GM06990 (cell line): ENCODE measurements at regions not wholly inside any gene's neighbourhood (a gene's known extent, or its start where the extent isn't known, plus 50 kb on each side); places are given as distances from the start of the nearest gene placed in this dataset.
"Not testable (repeated sequence)": the region's sequence is repeated elsewhere in the genome, so short reads cannot be mapped to it uniquely, and the experiment has no call there.

Source experiments
- DNase-seq: peaks from one replicate; pipeline ENCODE4 v3.0.0-alpha.2; 2011; ENCODE audit not compliant: insufficient read length; ENCODE audit errors: extremely low read depth
- H3K27me3 ChIP-seq: replicated peaks from 2 replicates; pipeline ENCODE4 v1.6.0; 2011; ENCODE audit warnings: low read length; ENCODE audit not compliant: control insufficient read depth, insufficient read depth
- H3K36me3 ChIP-seq: 2 replicates; pipeline ENCODE4 v1.5.1; 2011; ENCODE audit warnings: low read length; ENCODE audit not compliant: control insufficient read depth, insufficient read depth
- H3K4me3 ChIP-seq: replicated peaks from 2 replicates; pipeline ENCODE4 v1.5.1; 2011; ENCODE audit warnings: low read depth, mild to moderate bottlenecking, control low read depth, low read length
- CTCF ChIP-seq: IDR thresholded peaks from 2 replicates; pipeline ENCODE4 v1.5.1; 2011; ENCODE audit warnings: low read length, control low read depth, mild to moderate bottlenecking, inconsistent platforms; ENCODE audit not compliant: insufficient read depth, poor library complexity, severe bottlenecking

GRCh38 chr4:82301390-82301789, 72.4 kb downstream of the HNRNPD start:
- not testable (repeated sequence) for DNase-seq, H3K36me3 ChIP-seq, H3K27me3 ChIP-seq, H3K4me3 ChIP-seq

- peak; percentile 69 for DNase-seq
- H3K36me3 ChIP-seq: no peaks in the 10 kb centered on the region
- H3K4me3 ChIP-seq: no peak overlapping the region
- H3K27me3 ChIP-seq: no peaks in the 10 kb centered on the region
- no peak for TF ChIP-seq CTCF
These were observed 80.5 kb downstream of the HNRNPD start for GRCh38 chr4:82293304-82293703.

GRCh38 chr4:82287720-82288119, 86.1 kb downstream of the HNRNPD start:
- Histone ChIP-seq H3K4me3 (no peak overlapping the region), H3K36me3 (no peaks in the 10 kb centered on the region), H3K27me3 (no peaks in the 10 kb centered on the region; the same call in 1 of the 2 replicates)
- DNase-seq: no peak
- TF ChIP-seq CTCF: no peak

GRCh38 chr4:82284858-82285805, 88.7 kb downstream of the HNRNPD start:
- DNase-seq: peak; percentile 97
- TF ChIP-seq CTCF: peak; percentile 88
- H3K27me3 ChIP-seq: no peaks in the 10 kb centered on the region; the same call in 1 of the 2 replicates
- H3K4me3 ChIP-seq: peak overlapping the region; percentile 58
- H3K36me3 ChIP-seq: no peaks in the 10 kb centered on the region

- TF ChIP-seq CTCF: no peak
- peak overlapping the region; percentile 4; the same call in 1 of the 2 replicates for H3K4me3 ChIP-seq
- no peak for DNase-seq
- H3K27me3 ChIP-seq: no peaks in the 10 kb centered on the region; the same call in 1 of the 2 replicates
- no peaks in the 10 kb centered on the region for H3K36me3 ChIP-seq
These were observed 89.3 kb downstream of the HNRNPD start for GRCh38 chr4:82284475-82284857.

- DNase-seq: no peak
- H3K36me3 ChIP-seq: no peaks in the 10 kb centered on the region
- TF ChIP-seq CTCF: no peak
- no peak overlapping the region for H3K4me3 ChIP-seq
- no peaks in the 10 kb centered on the region; the same call in 1 of the 2 replicates for H3K27me3 ChIP-seq
These were observed 90.9 kb downstream of the HNRNPD start for GRCh38 chr4:82282875-82283274.

- DNase-seq, H3K36me3 ChIP-seq, H3K27me3 ChIP-seq, H3K4me3 ChIP-seq: not testable (repeated sequence)
These were observed 94.2 kb downstream of the HNRNPD start for GRCh38 chr4:82279550-82279949.
